Activated naive CD4-positive, alpha-beta T cell treated with anti-CD3 and anti-CD28 coated beads for 36 hours (primary cell): ENCODE measurements at regions not wholly inside any gene's neighbourhood (a gene's known extent, or its start where the extent isn't known, plus 50 kb on each side); places are given as distances from the start of the nearest gene placed in this dataset.

Experiments
- CTCF ChIA-PET: fragments of 350-600 bp; sonication (Branson Sonifier 250); formaldehyde crosslinking; loops from one replicate; lab custom pipeline; 2021; ENCODE audit warnings: antibody characterized with exemption; lab: Charles Lee
- DNase-seq: peaks from one replicate; pipeline ENCODE4 v3.0.0-alpha.2; 2020
- H3K27ac Mint-ChIP-seq: one replicate; pipeline ENCODE4 v1.8.0; 2021; ENCODE audit warnings: mild to moderate bottlenecking, mixed read lengths
- H3K27me3 Mint-ChIP-seq: one replicate; pipeline ENCODE4 v1.8.0; 2021; ENCODE audit warnings: low read depth, mixed read lengths
- H3K36me3 Mint-ChIP-seq: one replicate; pipeline ENCODE4 v1.8.0; 2021; ENCODE audit warnings: low read depth, mixed read lengths
- H3K4me1 Mint-ChIP-seq: one replicate; pipeline ENCODE4 v1.8.0; 2021; ENCODE audit warnings: low read depth, mixed read lengths
- H3K4me3 Mint-ChIP-seq: one replicate; pipeline ENCODE4 v1.8.0; 2021; ENCODE audit warnings: mild to moderate bottlenecking, moderate library complexity, mixed read lengths
- H3K9me3 Mint-ChIP-seq: one replicate; pipeline ENCODE4 v1.8.0; 2021; ENCODE audit warnings: mixed read lengths
- intact Hi-C: fragments of 100-400 bp; cut with micrococcal nuclease; formaldehyde crosslinking; loops from one replicate; pipeline ENCODE4 v1.15.1; 2023

DNA sequence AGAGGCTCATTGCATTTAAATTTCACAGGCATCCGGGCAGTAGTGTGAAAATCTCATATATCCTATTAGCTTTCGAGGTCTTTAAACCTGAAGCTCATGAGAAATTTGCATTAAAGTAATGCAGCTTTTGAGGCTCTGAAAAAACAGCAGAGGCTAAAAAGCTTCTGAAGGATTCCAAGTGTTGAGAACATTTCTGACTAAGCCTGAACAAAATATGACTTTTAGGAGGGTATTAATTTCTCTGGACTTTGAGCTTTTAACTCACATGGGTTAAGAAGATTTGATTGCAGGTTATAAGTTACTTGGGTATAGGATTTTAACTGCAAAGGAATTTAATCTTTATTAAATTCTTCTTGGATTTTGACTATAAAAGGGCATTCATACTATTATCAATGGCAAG, 743.9 kb downstream of the TLE1 start:
- Mint-ChIP-seq H3K9me3 (peaks cover 8% of the 10 kb centered on the region), H3K27ac (no peak overlapping the region), H3K27me3 (no peaks in the 10 kb centered on the region), H3K36me3 (no peaks in the 10 kb centered on the region), H3K4me3 (no peak overlapping the region), H3K4me1 (no peaks in the 10 kb centered on the region)
- CTCF ChIA-PET: no interaction called here
- intact Hi-C loops: no loop called here
- DNase-seq: no peak

DNA sequence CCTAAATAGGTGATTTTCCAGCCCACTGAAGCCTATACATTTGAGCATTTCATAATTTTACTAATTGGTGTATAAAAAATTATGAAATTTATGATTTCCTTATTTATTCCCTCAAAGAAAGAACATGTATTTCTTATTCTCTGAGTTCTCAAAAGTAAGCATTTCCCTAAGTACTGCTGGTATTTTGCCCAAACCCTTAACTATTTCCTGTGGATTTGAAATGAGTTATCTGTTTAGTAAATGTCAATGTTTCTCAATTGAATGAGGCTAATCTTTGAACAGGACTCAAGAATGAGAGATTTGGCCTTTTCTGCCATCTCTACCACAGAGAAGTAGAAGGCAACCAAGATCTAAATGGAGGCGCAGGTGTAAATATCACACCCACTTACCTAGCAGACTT, 751.7 kb downstream of the TLE1 start:
- DNase-seq: no peak
- Mint-ChIP-seq H3K36me3 (no peaks in the 10 kb centered on the region), H3K27ac (no peak overlapping the region), H3K4me3 (no peak overlapping the region), H3K4me1 (no peaks in the 10 kb centered on the region), H3K9me3 (no peaks in the 10 kb centered on the region), H3K27me3 (no peaks in the 10 kb centered on the region)
- CTCF ChIA-PET: no interaction called here
- intact Hi-C loops: no loop called here

DNA sequence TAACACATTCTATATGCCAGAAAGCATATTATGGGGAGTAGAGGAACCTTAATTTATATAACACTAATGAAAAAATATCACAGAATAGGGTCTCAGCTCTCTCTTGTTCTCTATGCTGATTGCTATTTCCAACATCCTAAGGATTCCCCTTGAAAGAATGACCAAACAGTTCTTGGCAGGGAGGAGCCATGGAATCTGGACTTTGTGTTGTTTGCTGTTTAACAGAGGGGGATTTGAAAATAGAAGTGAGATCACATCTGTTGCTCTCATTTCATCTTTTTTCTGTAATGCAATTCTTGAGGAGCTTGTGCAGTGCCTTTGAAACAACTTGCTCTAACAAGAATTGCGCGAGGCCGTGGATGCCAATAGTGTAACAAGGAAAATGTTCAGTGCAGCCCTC, 755.3 kb downstream of the TLE1 start:
- Mint-ChIP-seq H3K36me3 (no peaks in the 10 kb centered on the region), H3K27ac (no peak overlapping the region), H3K4me1 (no peaks in the 10 kb centered on the region), H3K27me3 (no peaks in the 10 kb centered on the region), H3K4me3 (no peak overlapping the region), H3K9me3 (peaks cover 3% of the 10 kb centered on the region)
- intact Hi-C loops: no loop called here
- DNase-seq: no peak
- CTCF ChIA-PET: no interaction called here

DNA sequence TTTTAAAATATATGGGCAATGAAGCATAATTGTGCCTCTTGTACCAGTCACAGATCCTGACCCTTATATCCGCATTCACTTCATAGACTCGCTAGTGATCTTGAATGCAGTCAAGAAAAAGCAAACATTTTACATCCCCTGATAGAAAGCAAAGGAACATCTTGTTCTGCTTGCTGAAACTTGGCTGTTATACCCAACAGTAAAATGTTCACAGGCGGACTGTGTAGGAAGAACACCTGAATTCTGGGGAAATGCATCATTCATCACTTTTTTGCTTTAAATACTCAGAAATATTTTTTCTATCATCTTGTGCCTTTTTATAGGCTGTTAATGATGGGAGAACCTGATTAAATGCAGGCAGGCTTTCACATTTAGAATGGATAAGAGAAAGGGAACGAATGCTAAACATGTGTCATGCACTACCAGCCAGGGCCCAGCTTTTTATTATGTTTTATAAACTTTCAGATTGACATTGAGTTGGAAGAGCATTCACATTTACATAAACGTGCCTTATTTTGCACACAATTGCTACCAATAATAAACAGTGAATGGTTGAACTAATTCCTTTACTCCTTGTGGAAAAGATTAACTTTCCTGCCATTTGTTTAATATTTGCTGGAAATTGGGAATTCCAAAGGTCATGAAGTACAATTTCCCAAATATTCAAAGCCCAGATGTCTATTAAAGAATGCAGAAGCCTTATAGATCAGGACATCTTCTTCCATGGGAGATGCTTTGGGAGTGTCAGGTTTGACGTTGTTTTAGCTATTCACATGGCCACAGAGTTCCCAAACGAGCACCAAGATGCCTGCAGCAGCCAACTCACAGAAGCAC, 756.2 kb downstream of the TLE1 start:
- no peak for DNase-seq
- no peak overlapping the region for H3K27ac Mint-ChIP-seq
- H3K9me3 Mint-ChIP-seq: peaks cover 3% of the 10 kb centered on the region
- no peaks in the 10 kb centered on the region for H3K27me3 Mint-ChIP-seq
- no peaks in the 10 kb centered on the region for H3K36me3 Mint-ChIP-seq
- CTCF ChIA-PET: no interaction called here
- no peaks in the 10 kb centered on the region for H3K4me1 Mint-ChIP-seq
- intact Hi-C loops: no loop called here
- no peak overlapping the region for H3K4me3 Mint-ChIP-seq

DNA sequence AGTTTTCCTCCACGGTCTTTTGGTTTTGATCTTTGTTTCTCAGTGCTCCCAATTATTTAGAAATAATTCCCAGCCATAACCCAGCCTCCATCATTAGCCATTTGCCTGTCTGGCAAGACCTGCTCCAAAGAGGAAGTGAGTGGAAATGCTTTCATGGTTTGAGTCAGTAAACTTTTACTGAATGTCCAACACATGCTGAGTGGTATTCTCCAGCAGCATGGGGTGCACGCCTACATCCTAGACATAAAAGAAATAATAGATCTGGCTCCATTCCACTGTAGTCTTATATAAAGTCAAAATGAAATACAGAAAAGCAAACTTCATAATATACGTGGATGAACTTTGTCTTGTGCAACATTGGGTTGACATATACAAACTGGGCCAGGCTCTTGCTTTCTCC, 757.2 kb downstream of the TLE1 start:
- no peaks in the 10 kb centered on the region for H3K36me3 Mint-ChIP-seq
- CTCF ChIA-PET: no interaction called here

DNA sequence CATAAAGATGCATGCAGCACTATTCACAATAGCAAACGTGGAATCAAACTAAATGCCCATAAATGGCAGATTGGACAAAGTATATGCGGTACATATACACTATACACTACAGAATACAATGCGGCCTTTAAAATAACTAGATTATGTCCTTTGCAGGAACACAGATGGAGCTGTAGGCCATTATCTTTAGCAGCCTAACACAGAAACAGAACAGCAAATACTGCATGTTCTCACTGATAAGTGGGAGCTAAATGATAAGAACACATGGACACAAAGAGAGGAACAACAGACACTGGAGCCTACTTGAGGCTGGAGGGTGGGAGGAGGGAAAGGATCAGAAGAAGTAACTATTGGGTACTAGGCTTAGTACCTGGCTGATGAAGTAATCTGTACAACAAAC, 758.2 kb downstream of the TLE1 start:
- H3K27ac Mint-ChIP-seq: no peak overlapping the region
- intact Hi-C loops: loop anchor here (1.0 kb wide), 1 partner anchor 46 kb away; no protein-coding TSS in a partner anchor
- H3K27me3 Mint-ChIP-seq: no peaks in the 10 kb centered on the region
- DNase-seq: no peak
- peaks cover 3% of the 10 kb centered on the region for H3K9me3 Mint-ChIP-seq
- no peak overlapping the region for H3K4me3 Mint-ChIP-seq
- no peaks in the 10 kb centered on the region for H3K4me1 Mint-ChIP-seq
- H3K36me3 Mint-ChIP-seq: no peaks in the 10 kb centered on the region
- CTCF ChIA-PET: no interaction called here

More for the DNA sequence above, 757.2 kb downstream of the TLE1 start:
- H3K4me1 Mint-ChIP-seq: no peaks in the 10 kb centered on the region
- no peak overlapping the region for H3K4me3 Mint-ChIP-seq
- H3K27me3 Mint-ChIP-seq: no peaks in the 10 kb centered on the region
- H3K27ac Mint-ChIP-seq: no peak overlapping the region
- peaks cover 3% of the 10 kb centered on the region for H3K9me3 Mint-ChIP-seq
- intact Hi-C loops: no loop called here
- no peak for DNase-seq

DNA sequence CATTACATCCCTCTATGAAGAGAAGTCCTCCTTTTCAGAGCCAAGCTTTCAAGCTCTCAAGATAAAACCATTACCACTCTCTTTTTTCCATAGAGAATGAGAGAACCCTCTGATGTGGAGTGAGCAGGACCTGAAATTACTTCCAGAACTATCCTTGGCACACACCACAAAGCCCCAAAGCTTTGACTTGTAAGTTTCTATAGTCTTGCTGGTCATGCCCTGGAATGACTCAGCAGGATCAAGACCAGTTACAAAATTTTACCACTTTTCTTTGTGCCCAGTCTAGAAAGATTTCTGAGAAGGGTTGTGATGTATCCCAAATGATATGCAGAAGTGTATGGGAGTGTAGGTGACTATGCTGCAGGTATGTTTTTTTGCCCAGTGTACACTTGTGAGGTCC, 760.6 kb downstream of the TLE1 start:
- intact Hi-C loops: no loop called here
- Mint-ChIP-seq H3K4me3 (no peak overlapping the region), H3K36me3 (no peaks in the 10 kb centered on the region), H3K27ac (no peak overlapping the region), H3K4me1 (no peaks in the 10 kb centered on the region), H3K27me3 (no peaks in the 10 kb centered on the region), H3K9me3 (peaks cover 4% of the 10 kb centered on the region)
- no peak for DNase-seq
- CTCF ChIA-PET: no interaction called here

DNA sequence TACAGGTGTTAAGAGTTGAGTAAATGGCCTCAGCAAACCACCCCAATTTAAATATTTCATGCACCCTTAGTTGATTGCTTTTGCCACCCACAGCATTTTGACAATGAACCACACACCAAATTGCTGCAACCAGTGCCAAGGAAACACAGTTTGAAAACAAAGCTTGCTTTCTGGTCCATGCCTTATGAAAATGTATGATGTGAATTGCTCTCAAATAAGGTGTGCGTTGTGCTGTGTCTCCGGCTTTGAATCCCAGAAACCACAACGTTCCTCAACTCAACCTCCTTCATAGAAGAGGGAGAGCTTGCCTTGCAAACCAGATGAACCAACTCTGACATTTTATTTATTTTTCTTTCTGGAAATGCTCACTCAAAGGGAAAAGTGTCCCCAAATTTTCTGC, 762.7 kb downstream of the TLE1 start:
- Mint-ChIP-seq H3K4me3 (no peak overlapping the region), H3K27ac (no peak overlapping the region), H3K9me3 (peaks cover 7% of the 10 kb centered on the region), H3K4me1 (no peaks in the 10 kb centered on the region), H3K27me3 (no peaks in the 10 kb centered on the region), H3K36me3 (no peaks in the 10 kb centered on the region)
- DNase-seq: no peak
- intact Hi-C loops: no loop called here
- CTCF ChIA-PET: no interaction called here

DNA sequence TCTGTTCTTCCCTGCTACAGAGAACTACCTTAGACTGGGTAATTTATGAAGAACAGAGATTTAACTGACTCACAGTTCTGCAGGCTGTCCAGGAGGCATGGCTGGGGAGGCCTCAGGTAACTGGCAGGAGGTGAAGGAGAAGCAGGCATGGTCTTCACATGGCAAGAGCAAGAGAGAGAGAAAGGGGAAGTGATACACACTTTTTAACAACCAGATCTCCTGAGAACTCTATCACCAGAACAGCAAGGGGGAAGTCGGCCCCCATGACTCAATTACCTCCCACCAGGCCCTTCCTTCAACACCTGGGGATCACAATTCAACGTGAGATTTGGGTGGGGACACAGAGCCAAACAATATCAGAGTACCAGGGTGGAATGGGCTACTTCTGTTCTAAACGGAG, 766.8 kb downstream of the TLE1 start:
- no peaks in the 10 kb centered on the region for H3K27me3 Mint-ChIP-seq
- no peak overlapping the region for H3K4me3 Mint-ChIP-seq
- peaks cover 9% of the 10 kb centered on the region for H3K9me3 Mint-ChIP-seq
- CTCF ChIA-PET: no interaction called here
- intact Hi-C loops: no loop called here
- no peak for DNase-seq
- H3K36me3 Mint-ChIP-seq: no peaks in the 10 kb centered on the region
- H3K4me1 Mint-ChIP-seq: no peaks in the 10 kb centered on the region
- H3K27ac Mint-ChIP-seq: no peak overlapping the region

DNA sequence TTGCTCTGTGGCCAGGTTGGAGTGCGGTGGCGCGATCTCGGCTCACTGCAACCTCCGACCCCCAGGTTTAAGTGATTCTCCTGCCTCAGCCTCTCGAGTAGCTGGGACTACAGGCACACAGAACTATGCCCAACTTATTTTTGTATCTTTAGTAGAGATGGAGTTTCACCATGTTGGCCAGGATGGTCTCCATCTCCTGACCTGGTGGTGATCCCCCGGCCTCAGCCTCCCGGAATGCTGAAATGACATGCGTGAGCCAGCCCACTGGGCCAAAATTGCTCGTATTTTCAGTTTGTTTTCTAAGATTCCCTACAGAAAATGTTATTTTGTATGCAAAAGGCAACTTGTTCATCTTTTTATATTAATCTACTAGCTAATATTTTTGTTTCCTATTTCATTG, 782.6 kb downstream of the TLE1 start:
- CTCF ChIA-PET: interaction anchor here (0.6 kb wide), 1 partner anchor 486 kb away, joined by 3 read pairs; no protein-coding TSS in a partner anchor

DNA sequence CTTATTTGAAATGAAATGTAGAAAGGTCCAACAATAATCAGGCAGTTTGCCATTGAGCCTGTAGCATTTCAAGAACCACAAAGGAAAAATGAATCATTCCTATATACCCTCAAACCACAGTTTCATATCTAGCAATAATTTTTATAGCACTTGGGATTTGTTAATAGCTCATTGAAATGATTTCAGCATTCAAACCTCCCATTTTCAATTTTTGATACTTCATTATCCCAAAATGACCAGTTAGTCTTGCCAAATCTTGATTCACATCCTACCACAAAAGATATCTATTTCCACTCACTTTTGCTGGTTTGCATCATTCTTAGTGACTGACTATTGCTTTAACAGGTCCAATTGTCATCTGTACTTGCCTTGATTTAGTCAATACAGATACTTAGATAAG, 790.1 kb downstream of the TLE1 start:
- no peaks in the 10 kb centered on the region for H3K27me3 Mint-ChIP-seq

More for the DNA sequence above, 782.6 kb downstream of the TLE1 start:
- no peaks in the 10 kb centered on the region for H3K9me3 Mint-ChIP-seq
- H3K4me3 Mint-ChIP-seq: no peak overlapping the region
- H3K4me1 Mint-ChIP-seq: no peaks in the 10 kb centered on the region
- DNase-seq: no peak
- H3K27me3 Mint-ChIP-seq: no peaks in the 10 kb centered on the region
- no peaks in the 10 kb centered on the region for H3K36me3 Mint-ChIP-seq
- H3K27ac Mint-ChIP-seq: no peak overlapping the region
- intact Hi-C loops: no loop called here

DNA sequence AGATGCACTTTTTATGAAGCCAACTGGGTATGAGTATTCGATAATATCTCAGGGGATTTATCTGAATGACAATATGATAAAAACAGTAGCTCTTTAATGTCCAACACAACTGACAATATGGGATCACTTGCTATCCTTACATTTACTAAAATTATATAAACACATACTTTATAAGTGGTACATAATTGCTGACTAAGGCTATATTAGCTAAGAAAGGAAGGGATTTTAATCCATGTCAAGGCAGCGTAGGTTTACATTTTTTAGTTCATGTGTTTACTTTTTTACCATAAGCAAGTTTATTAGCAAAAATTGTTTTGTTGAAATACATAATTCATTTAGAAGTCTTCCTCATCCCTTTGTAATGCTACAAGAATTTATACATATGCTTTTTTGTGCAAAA, 796.2 kb downstream of the TLE1 start:
- H3K4me1 Mint-ChIP-seq: no peaks in the 10 kb centered on the region
- H3K9me3 Mint-ChIP-seq: peaks cover 1% of the 10 kb centered on the region
- H3K27ac Mint-ChIP-seq: no peak overlapping the region
- no peak for DNase-seq
- H3K4me3 Mint-ChIP-seq: no peak overlapping the region
- H3K36me3 Mint-ChIP-seq: no peaks in the 10 kb centered on the region
- CTCF ChIA-PET: no interaction called here
- H3K27me3 Mint-ChIP-seq: no peaks in the 10 kb centered on the region
- intact Hi-C loops: no loop called here

More for the DNA sequence above, 790.1 kb downstream of the TLE1 start:
- intact Hi-C loops: no loop called here
- Mint-ChIP-seq H3K4me3 (no peak overlapping the region), H3K36me3 (no peaks in the 10 kb centered on the region), H3K27ac (no peak overlapping the region), H3K4me1 (no peaks in the 10 kb centered on the region), H3K9me3 (peaks cover 1% of the 10 kb centered on the region)
- CTCF ChIA-PET: interaction anchor here (0.7 kb wide), 1 partner anchor 55 kb away, joined by 3 read pairs; no protein-coding TSS in a partner anchor
- no peak for DNase-seq

DNA sequence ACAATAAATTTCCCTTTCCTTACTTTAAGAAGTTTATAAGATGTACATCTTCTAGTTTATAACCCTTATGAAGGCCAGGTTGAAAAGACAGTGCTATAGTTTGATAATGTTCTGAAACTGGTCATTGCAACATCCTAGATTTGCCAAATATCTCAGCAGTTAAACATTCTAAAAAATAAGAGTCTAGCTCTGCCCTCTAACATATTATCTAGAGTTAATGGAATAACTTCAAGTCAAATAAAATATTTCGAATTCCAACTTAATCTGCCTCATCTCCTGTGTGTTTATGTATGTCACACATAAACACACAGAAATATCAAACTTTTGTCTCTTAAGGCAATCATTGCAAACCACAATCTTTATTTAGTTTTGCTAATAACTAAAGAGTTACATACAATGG, 796.6 kb downstream of the TLE1 start:
- no peak for DNase-seq
- intact Hi-C loops: no loop called here
- H3K9me3 Mint-ChIP-seq: peaks cover 1% of the 10 kb centered on the region
- no peaks in the 10 kb centered on the region for H3K27me3 Mint-ChIP-seq
- H3K4me1 Mint-ChIP-seq: no peaks in the 10 kb centered on the region
- no peak overlapping the region for H3K27ac Mint-ChIP-seq
- no peak overlapping the region for H3K4me3 Mint-ChIP-seq
- no peaks in the 10 kb centered on the region for H3K36me3 Mint-ChIP-seq
- CTCF ChIA-PET: no interaction called here
